CD4-positive, CD25-positive, alpha-beta regulatory T cell (primary cell): ENCODE measurements at regions not wholly inside any gene's neighbourhood (a gene's known extent, or its start where the extent isn't known, plus 50 kb on each side); places are given as distances from the start of the nearest gene placed in this dataset.

Experiments
- ATAC-seq, 2 donors: fragments of 150-1000 bp; cut with Tn5 transposase; one replicate each; pipeline ENCODE4 v1.10.0; 2021; ENCODE audit warnings: low read depth in 2 of 2, moderate number of reproducible peaks in 2 of 2, moderate library complexity in 1 of 2
- DNase-seq, 3 donors: peaks; one replicate each; pipeline versions ENCODE4 v3.0.0 to v3.0.0-alpha.2; 2012 to 2022; ENCODE audit warnings: mixed read lengths in 1 of 3
- H3K27ac ChIP-seq: one replicate; pipeline ENCODE4 v1.7.0; 2013; ENCODE audit warnings: mild to moderate bottlenecking, low read length; ENCODE audit not compliant: insufficient read depth, poor library complexity, severe bottlenecking
- H3K27me3 ChIP-seq: one replicate; pipeline ENCODE4 v1.7.0; 2013; ENCODE audit warnings: low read length; ENCODE audit not compliant: control insufficient read depth, insufficient read depth
- H3K36me3 ChIP-seq: one replicate; pipeline ENCODE4 v1.7.0; 2013; ENCODE audit warnings: mild to moderate bottlenecking, low read length, moderate library complexity; ENCODE audit not compliant: control insufficient read depth, insufficient read depth
- H3K4me1 ChIP-seq: 2 replicates; pipeline ENCODE4 v1.7.0; 2013; ENCODE audit warnings: mild to moderate bottlenecking, low read length; ENCODE audit not compliant: insufficient read depth, control insufficient read depth, poor library complexity, severe bottlenecking
- H3K4me3 ChIP-seq: one replicate; pipeline ENCODE4 v1.7.0; 2013; ENCODE audit warnings: low read depth, mild to moderate bottlenecking, low read length, moderate library complexity
- H3K9me3 ChIP-seq, 2 experiments: 1 replicate in 1 of 2; 2 replicates in 1 of 2; pipeline ENCODE4 v1.7.0; 2013; ENCODE audit warnings: low read length in 2 of 2, mild to moderate bottlenecking in 1 of 2, moderate library complexity in 1 of 2; ENCODE audit not compliant: control insufficient read depth in 2 of 2
- H3K27ac Mint-ChIP-seq, 3 donors: one replicate each; pipeline ENCODE4 v1.8.0; 2020 to 2022; ENCODE audit warnings: mild to moderate bottlenecking in 3 of 3, mixed read lengths in 3 of 3, moderate library complexity in 2 of 3
- H3K27me3 Mint-ChIP-seq: one replicate; pipeline ENCODE4 v1.8.0; 2022; ENCODE audit warnings: mild to moderate bottlenecking, mixed read lengths
- H3K36me3 Mint-ChIP-seq: one replicate; pipeline ENCODE4 v1.8.0; 2020; ENCODE audit warnings: mixed read lengths
- H3K4me1 Mint-ChIP-seq, 4 donors: one replicate each; pipeline ENCODE4 v1.8.0; 2020 to 2022; ENCODE audit warnings: mixed read lengths in 4 of 4, mild to moderate bottlenecking in 1 of 4
- H3K4me3 Mint-ChIP-seq, 4 donors: one replicate each; pipeline ENCODE4 v1.8.0; 2020 to 2022; ENCODE audit warnings: mild to moderate bottlenecking in 4 of 4, mixed read lengths in 4 of 4, moderate library complexity in 3 of 4
- H3K9me3 Mint-ChIP-seq, 7 donors: one replicate each; pipeline ENCODE4 v1.8.0; 2020 to 2022; ENCODE audit warnings: mixed read lengths in 7 of 7, mild to moderate bottlenecking in 3 of 7, moderate library complexity in 2 of 7

GRCh38 chr2:81675641-81676040, 1371.1 kb upstream of the LRRTM1 start:
- Histone ChIP-seq H3K27me3 (no peaks in the 10 kb centered on the region), H3K36me3 (no peaks in the 10 kb centered on the region), H3K4me1 (no peaks in the 10 kb centered on the region), H3K4me3 (no peak overlapping the region), H3K27ac (no peak overlapping the region), H3K9me3 (peaks cover 0 to 5% of the 10 kb centered on the region in 2 experiments)
- Mint-ChIP-seq H3K9me3 (peaks cover 0 to 9% (median 4%) of the 10 kb centered on the region in 7 donors), H3K27ac (no peak overlapping the region), H3K36me3 (no peaks in the 10 kb centered on the region), H3K4me3 (no peak overlapping the region), H3K4me1 (no peaks in the 10 kb centered on the region), H3K27me3 (no peaks in the 10 kb centered on the region)
- DNase-seq (no peak), ATAC-seq (no peak)

- Mint-ChIP-seq H3K27me3 (no peaks in the 10 kb centered on the region), H3K4me3 (no peak overlapping the region), H3K27ac (no peak overlapping the region), H3K4me1 (no peaks in the 10 kb centered on the region), H3K36me3 (no peaks in the 10 kb centered on the region), H3K9me3 (peaks cover 0 to 5% (median 2%) of the 10 kb centered on the region in 7 donors)
- Histone ChIP-seq H3K36me3 (no peaks in the 10 kb centered on the region), H3K27ac (no peak overlapping the region), H3K27me3 (no peaks in the 10 kb centered on the region), H3K4me1 (no peaks in the 10 kb centered on the region), H3K4me3 (no peak overlapping the region), H3K9me3 (peaks cover 0 to 5% of the 10 kb centered on the region in 2 experiments)
- no peak for DNase-seq
- ATAC-seq = no peak
These were observed 1368.4 kb upstream of the LRRTM1 start for GRCh38 chr2:81672923-81673322.

- Histone ChIP-seq H3K4me1 (no peaks in the 10 kb centered on the region), H3K4me3 (no peak overlapping the region), H3K36me3 (no peaks in the 10 kb centered on the region), H3K27me3 (no peaks in the 10 kb centered on the region), H3K27ac (no peak overlapping the region), H3K9me3 (peaks cover 0 to 5% of the 10 kb centered on the region in 2 experiments)
- Mint-ChIP-seq H3K27ac (no peak overlapping the region), H3K27me3 (no peaks in the 10 kb centered on the region), H3K4me1 (no peaks in the 10 kb centered on the region), H3K9me3 (peaks cover 0 to 6% (median 3%) of the 10 kb centered on the region in 7 donors), H3K36me3 (no peaks in the 10 kb centered on the region), H3K4me3 (no peak overlapping the region)
- DNase-seq (no peak), ATAC-seq (no peak)
These were observed 1368.0 kb upstream of the LRRTM1 start for GRCh38 chr2:81672516-81672915.

- DNase-seq = no peak
- ATAC-seq = no peak
- Histone ChIP-seq H3K4me3 (no peak overlapping the region), H3K27me3 (no peaks in the 10 kb centered on the region), H3K27ac (no peak overlapping the region), H3K36me3 (no peaks in the 10 kb centered on the region), H3K4me1 (no peaks in the 10 kb centered on the region), H3K9me3 (peaks cover 0 to 5% of the 10 kb centered on the region in 2 experiments)
- Mint-ChIP-seq H3K4me3 (no peak overlapping the region), H3K27ac (no peak overlapping the region), H3K36me3 (no peaks in the 10 kb centered on the region), H3K4me1 (no peaks in the 10 kb centered on the region), H3K9me3 (peaks cover 0 to 7% (median 3%) of the 10 kb centered on the region in 7 donors), H3K27me3 (no peaks in the 10 kb centered on the region)
These were observed 1366.3 kb upstream of the LRRTM1 start for GRCh38 chr2:81670885-81671284.

GRCh38 chr2:81661081-81661480, 1356.5 kb upstream of the LRRTM1 start:
- H3K27me3 Mint-ChIP-seq = no peaks in the 10 kb centered on the region
- Histone ChIP-seq H3K27ac (no peak overlapping the region), H3K27me3 (no peaks in the 10 kb centered on the region), H3K4me1 (no peaks in the 10 kb centered on the region), H3K9me3 (peaks cover 0 to 15% of the 10 kb centered on the region in 2 experiments), H3K36me3 (no peaks in the 10 kb centered on the region), H3K4me3 (no peak overlapping the region)
- DNase-seq = no peak
- H3K9me3 Mint-ChIP-seq = peaks cover 5 to 48% (median 14%) of the 10 kb centered on the region in 7 donors
- H3K4me3 Mint-ChIP-seq = no peak overlapping the region
- H3K4me1 Mint-ChIP-seq = peaks cover 0 to 2% (median 0%) of the 10 kb centered on the region in 4 donors
- H3K36me3 Mint-ChIP-seq = no peaks in the 10 kb centered on the region
- no peak for ATAC-seq
- no peak overlapping the region for H3K27ac Mint-ChIP-seq

GRCh38 chr2:81658227-81658626, 1353.7 kb upstream of the LRRTM1 start:
- ATAC-seq (no peak), DNase-seq (no peak)
- Histone ChIP-seq H3K36me3 (no peaks in the 10 kb centered on the region), H3K4me1 (no peaks in the 10 kb centered on the region), H3K9me3 (peaks cover 1 to 24% of the 10 kb centered on the region in 2 experiments), H3K27ac (no peak overlapping the region), H3K4me3 (no peak overlapping the region), H3K27me3 (no peaks in the 10 kb centered on the region)
- Mint-ChIP-seq H3K36me3 (no peaks in the 10 kb centered on the region), H3K9me3 (peaks cover 5 to 54% (median 9%) of the 10 kb centered on the region in 7 donors), H3K27ac (no peak overlapping the region), H3K4me1 (peaks cover 0 to 2% (median 0%) of the 10 kb centered on the region in 4 donors), H3K4me3 (no peak overlapping the region), H3K27me3 (no peaks in the 10 kb centered on the region)

GRCh38 chr2:81650048-81650971, 1345.8 kb upstream of the LRRTM1 start:
- H3K27me3 ChIP-seq = no peaks in the 10 kb centered on the region
- H3K9me3 Mint-ChIP-seq = peaks cover 6 to 30% (median 13%) of the 10 kb centered on the region in 7 donors
- no peak overlapping the region for H3K27ac Mint-ChIP-seq
- DNase-seq (no peak), ATAC-seq (no peak)
- no peaks in the 10 kb centered on the region for H3K4me1 ChIP-seq
- no peaks in the 10 kb centered on the region for H3K36me3 Mint-ChIP-seq
- no peaks in the 10 kb centered on the region for H3K4me1 Mint-ChIP-seq
- no peak overlapping the region for H3K27ac ChIP-seq
- H3K4me3 ChIP-seq = no peak overlapping the region
- no peaks in the 10 kb centered on the region for H3K36me3 ChIP-seq
- no peak overlapping the region for H3K4me3 Mint-ChIP-seq
- peaks cover 1 to 16% of the 10 kb centered on the region in 2 experiments for H3K9me3 ChIP-seq
- no peaks in the 10 kb centered on the region for H3K27me3 Mint-ChIP-seq

- DNase-seq (no peak), ATAC-seq (no peak)
- no peaks in the 10 kb centered on the region for H3K4me1 ChIP-seq
- Mint-ChIP-seq H3K4me3 (no peak overlapping the region), H3K9me3 (peaks cover 7 to 29% (median 12%) of the 10 kb centered on the region in 7 donors), H3K27ac (no peak overlapping the region), H3K4me1 (no peaks in the 10 kb centered on the region), H3K27me3 (no peaks in the 10 kb centered on the region), H3K36me3 (no peaks in the 10 kb centered on the region)
- no peak overlapping the region for H3K27ac ChIP-seq
- H3K9me3 ChIP-seq = peaks cover 1 to 9% of the 10 kb centered on the region in 2 experiments
- H3K36me3 ChIP-seq = no peaks in the 10 kb centered on the region
- H3K27me3 ChIP-seq = no peaks in the 10 kb centered on the region
- H3K4me3 ChIP-seq = no peak overlapping the region
These were observed 1344.3 kb upstream of the LRRTM1 start for GRCh38 chr2:81648806-81649205.
